Gastroesophageal sphincter (tissue), 3 donors: ENCODE measurements at regions not wholly inside any gene's neighbourhood (a gene's known extent, or its start where the extent isn't known, plus 50 kb on each side); places are given as distances from the start of the nearest gene placed in this dataset.

Experiments used
- EP300 ChIP-seq: sonication (generic); formaldehyde crosslinking; IDR thresholded peaks from one replicate; pipeline ENCODE4 v1.6.1; 2017; ENCODE audit warnings: antibody characterized with exemption, mild to moderate bottlenecking
- TF ChIP-seq, protein P1 (sequence below), 4 experiments: fragments of 200-600 bp in 2 of 4; fragments of 450-650 bp in 2 of 4; sonication (generic) in 1 of 4; IDR thresholded peaks; one replicate each; pipeline ENCODE4 v1.5.1; 2017 to 2019; ENCODE audit warnings: antibody characterized with exemption in 4 of 4, mild to moderate bottlenecking in 2 of 4, moderate library complexity in 2 of 4

- TF ChIP-seq EP300 = no peak
- TF ChIP-seq, protein P1, sequence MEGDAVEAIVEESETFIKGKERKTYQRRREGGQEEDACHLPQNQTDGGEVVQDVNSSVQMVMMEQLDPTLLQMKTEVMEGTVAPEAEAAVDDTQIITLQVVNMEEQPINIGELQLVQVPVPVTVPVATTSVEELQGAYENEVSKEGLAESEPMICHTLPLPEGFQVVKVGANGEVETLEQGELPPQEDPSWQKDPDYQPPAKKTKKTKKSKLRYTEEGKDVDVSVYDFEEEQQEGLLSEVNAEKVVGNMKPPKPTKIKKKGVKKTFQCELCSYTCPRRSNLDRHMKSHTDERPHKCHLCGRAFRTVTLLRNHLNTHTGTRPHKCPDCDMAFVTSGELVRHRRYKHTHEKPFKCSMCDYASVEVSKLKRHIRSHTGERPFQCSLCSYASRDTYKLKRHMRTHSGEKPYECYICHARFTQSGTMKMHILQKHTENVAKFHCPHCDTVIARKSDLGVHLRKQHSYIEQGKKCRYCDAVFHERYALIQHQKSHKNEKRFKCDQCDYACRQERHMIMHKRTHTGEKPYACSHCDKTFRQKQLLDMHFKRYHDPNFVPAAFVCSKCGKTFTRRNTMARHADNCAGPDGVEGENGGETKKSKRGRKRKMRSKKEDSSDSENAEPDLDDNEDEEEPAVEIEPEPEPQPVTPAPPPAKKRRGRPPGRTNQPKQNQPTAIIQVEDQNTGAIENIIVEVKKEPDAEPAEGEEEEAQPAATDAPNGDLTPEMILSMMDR (IDR thresholded peaks at IDR 0.05) = no peak
Measured at GRCh38 chr22:48047722-48048500, 1285.5 kb downstream of the TBC1D22A start.
